SIG-M5 treated with dmso at 0.1 percent for 504 hours (cell line): ENCODE measurements at regions not wholly inside any gene's neighbourhood (a gene's known extent, or its start where the extent isn't known, plus 50 kb on each side); places are given as distances from the start of the nearest gene placed in this dataset.

Source experiments
- DNase-seq: peaks from one replicate; lab custom pipeline; 2025; ENCODE audit not compliant: unreplicated experiment; lab: John Stamatoyannopoulos, UW

GRCh38 chr20:24077145-24077544 is 88.6 kb upstream of the GGTLC1 start:
- no peak for DNase-seq

- DNase-seq = no peak
Measured at GRCh38 chr20:24070679-24071078, 82.1 kb upstream of the GGTLC1 start.

GRCh38 chr20:24066076-24066700 is 77.6 kb upstream of the GGTLC1 start:
- no peak for DNase-seq

- no peak for DNase-seq
Measured at GRCh38 chr20:24064915-24065314, 76.3 kb upstream of the GGTLC1 start.

GRCh38 chr20:24064092-24064491 is 75.5 kb upstream of the GGTLC1 start:
- no peak for DNase-seq

GRCh38 chr20:24063100-24063499 is 74.5 kb upstream of the GGTLC1 start:
- DNase-seq = no peak

- no peak for DNase-seq
Measured at GRCh38 chr20:24060851-24061590, 72.4 kb upstream of the GGTLC1 start.

GRCh38 chr20:24059174-24059573 is 70.6 kb upstream of the GGTLC1 start:
- DNase-seq = no peak

- DNase-seq = no peak
Measured at GRCh38 chr20:24056491-24056890, 67.9 kb upstream of the GGTLC1 start.

- no peak for DNase-seq
Measured at GRCh38 chr20:24052599-24053275, 64.2 kb upstream of the GGTLC1 start.

- no peak for DNase-seq
Measured at GRCh38 chr20:24051160-24051559, 62.6 kb upstream of the GGTLC1 start.

GRCh38 chr20:24050119-24050518 is 61.5 kb upstream of the GGTLC1 start:
- no peak for DNase-seq

GRCh38 chr20:24049081-24049480 is 60.5 kb upstream of the GGTLC1 start:
- DNase-seq = no peak

- no peak for DNase-seq
Measured at GRCh38 chr20:24048024-24048611, 59.5 kb upstream of the GGTLC1 start.

GRCh38 chr20:24046888-24047287 is 58.3 kb upstream of the GGTLC1 start:
- DNase-seq = no peak

GRCh38 chr20:24045621-24046318 is 57.2 kb upstream of the GGTLC1 start:
- DNase-seq = no peak

GRCh38 chr20:24043294-24043693 is 54.7 kb upstream of the GGTLC1 start:
- no peak for DNase-seq

GRCh38 chr20:24042646-24043045 is 54.1 kb upstream of the GGTLC1 start:
- no peak for DNase-seq

- no peak for DNase-seq
Measured at GRCh38 chr20:24040896-24041459, 52.4 kb upstream of the GGTLC1 start.

GRCh38 chr20:24039196-24039595 is 50.6 kb upstream of the GGTLC1 start:
- no peak for DNase-seq
